H1 (cell line): ENCODE measurements at regions not wholly inside any gene's neighbourhood (a gene's known extent, or its start where the extent isn't known, plus 50 kb on each side); places are given as distances from the start of the nearest gene placed in this dataset.

Source experiments
- CBX8 ChIP-seq: fragments of 300-800, 300-1000 bp; sonication (generic); IDR thresholded peaks from 2 replicates; pipeline ENCODE4 v1.7.1; 2016; ENCODE audit warnings: low read depth, low read length, borderline replicate concordance
- KDM5A ChIP-seq: fragments of 200-600 bp; IDR thresholded peaks from 2 replicates; pipeline ENCODE4 v1.7.1; 2012; ENCODE audit warnings: mild to moderate bottlenecking, low read length, inconsistent platforms, mixed read lengths
- POLR2A ChIP-seq, 2 experiments: IDR thresholded peaks; 1 replicate in 1 of 2; 2 replicates in 1 of 2; pipeline ENCODE4 v1.6.1; 2011; ENCODE audit warnings: low read depth in 2 of 2, low read length in 2 of 2, mild to moderate bottlenecking in 2 of 2; ENCODE audit errors: control extremely low read depth in 1 of 2
- RXRA ChIP-seq: IDR thresholded peaks from 2 replicates; pipeline ENCODE4 v1.6.1; 2011; ENCODE audit warnings: low read depth, mild to moderate bottlenecking, low read length, moderate library complexity; ENCODE audit not compliant: insufficient read depth
- TF ChIP-seq, protein P1 (sequence below): IDR thresholded peaks from 2 replicates; pipeline ENCODE4 v1.6.1; 2011; ENCODE audit warnings: low read length, improper control_type of control experiment

DNA sequence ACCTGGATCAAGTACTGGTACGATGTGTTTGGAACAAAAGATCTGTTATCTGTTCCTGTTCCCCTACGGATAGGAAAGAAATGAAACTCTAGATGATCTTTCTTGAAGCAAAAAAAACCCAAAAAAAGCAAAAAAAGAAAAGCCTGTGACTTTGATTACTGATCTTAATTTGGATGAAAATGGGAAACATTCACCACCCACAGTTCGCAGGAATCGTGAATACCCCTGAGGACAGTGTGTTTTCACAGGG lies 138.7 kb upstream of the LMNTD1 start (continued):
- TF ChIP-seq, protein P1, sequence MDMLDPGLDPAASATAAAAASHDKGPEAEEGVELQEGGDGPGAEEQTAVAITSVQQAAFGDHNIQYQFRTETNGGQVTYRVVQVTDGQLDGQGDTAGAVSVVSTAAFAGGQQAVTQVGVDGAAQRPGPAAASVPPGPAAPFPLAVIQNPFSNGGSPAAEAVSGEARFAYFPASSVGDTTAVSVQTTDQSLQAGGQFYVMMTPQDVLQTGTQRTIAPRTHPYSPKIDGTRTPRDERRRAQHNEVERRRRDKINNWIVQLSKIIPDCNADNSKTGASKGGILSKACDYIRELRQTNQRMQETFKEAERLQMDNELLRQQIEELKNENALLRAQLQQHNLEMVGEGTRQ: no peak
- TF ChIP-seq POLR2A (IDR thresholded peaks at IDR 0.05; ENCODE audit: control extremely low read depth in 1 of 2, low read depth in 2 of 2, low read length in 2 of 2) (no peak), CBX8 (no peak), KDM5A (no peak), RXRA (no peak)
